HepG2 (cell line): ENCODE measurements at regions not wholly inside any gene's neighbourhood (a gene's known extent, or its start where the extent isn't known, plus 50 kb on each side); places are given as distances from the start of the nearest gene placed in this dataset.

ENCODE experiments used
- ADNP ChIP-seq: sonication (generic); formaldehyde crosslinking; IDR thresholded peaks from 2 replicates; pipeline ENCODE4 v1.4.0; 2020; ENCODE audit warnings: missing genetic modification reagents
- BATF2 ChIP-seq: sonication (generic); formaldehyde crosslinking; IDR thresholded peaks from 2 replicates; pipeline ENCODE4 v1.8.0; 2022; ENCODE audit warnings: mild to moderate bottlenecking, missing genetic modification reagents, moderate library complexity
- CHD4 ChIP-seq: fragments of 200-600 bp; sonication (generic); IDR thresholded peaks from 2 replicates; pipeline ENCODE4 v1.7.0; 2017; ENCODE audit warnings: mild to moderate bottlenecking, low read length, borderline replicate concordance
- EP300 ChIP-seq, 3 experiments: sonication (generic) in 1 of 3; formaldehyde crosslinking in 1 of 3; IDR thresholded peaks; 2 replicates each; pipeline versions ENCODE4 v1.5.1 to v1.6.1; 2011 to 2020; ENCODE audit warnings: low read depth in 2 of 3, low read length in 2 of 3, borderline replicate concordance in 1 of 3, improper control_type of control experiment in 1 of 3, mild to moderate bottlenecking in 1 of 3, missing genetic modification reagents in 1 of 3, moderate library complexity in 1 of 3
- ETV5 ChIP-seq: IDR thresholded peaks from 2 replicates; pipeline ENCODE4 v1.6.1; 2018; ENCODE audit warnings: missing biosample characterization, missing genetic modification reagents, inconsistent platforms, borderline replicate concordance
- FOXK2 ChIP-seq: fragments of 450-650 bp; IDR thresholded peaks from 2 replicates; pipeline ENCODE4 v1.6.1; 2016
- HHEX ChIP-seq: IDR thresholded peaks from 2 replicates; pipeline ENCODE4 v1.6.1; 2016; ENCODE audit warnings: control low read depth
- HNF4G ChIP-seq, 2 experiments: sonication (generic) in 1 of 2; formaldehyde crosslinking in 1 of 2; IDR thresholded peaks; 2 replicates each; pipeline versions ENCODE4 v1.4.0 to v1.6.1; 2011 to 2020; ENCODE audit warnings: borderline replicate concordance in 2 of 2, low read depth in 2 of 2, mild to moderate bottlenecking in 2 of 2, low read length in 1 of 2, missing genetic modification reagents in 1 of 2, moderate library complexity in 1 of 2
- KDM3A ChIP-seq: IDR thresholded peaks from 2 replicates; pipeline ENCODE4 v1.6.1; 2018; ENCODE audit warnings: low read depth, missing compliant biosample characterization
- MED13 ChIP-seq: sonication (generic); formaldehyde crosslinking; IDR thresholded peaks from 2 replicates; pipeline ENCODE4 v1.5.0; 2020; ENCODE audit warnings: missing genetic modification reagents
- PATZ1 ChIP-seq: sonication (generic); formaldehyde crosslinking; IDR thresholded peaks from 2 replicates; pipeline ENCODE4 v1.4.0; 2020; ENCODE audit warnings: missing genetic modification reagents
- PHF8 ChIP-seq: sonication (generic); formaldehyde crosslinking; IDR thresholded peaks from 2 replicates; pipeline ENCODE4 v1.5.0; 2020; ENCODE audit warnings: missing genetic modification reagents
- SMC3 ChIP-seq: IDR thresholded peaks from 2 replicates; pipeline ENCODE4 v1.6.1; 2011; ENCODE audit warnings: low read length, improper control_type of control experiment
- SOX13 ChIP-seq, 3 experiments: fragments of 450-650 bp in 1 of 3; sonication (generic) in 1 of 3; formaldehyde crosslinking in 1 of 3; IDR thresholded peaks in 2 of 3; conservative IDR thresholded peaks in 1 of 3; 2 replicates each; pipeline versions ENCODE4 v1.5.0 to v1.6.1; 2016 to 2020; ENCODE audit warnings: antibody characterized with exemption in 1 of 3, mild to moderate bottlenecking in 1 of 3, missing compliant biosample characterization in 1 of 3, missing genetic modification reagents in 1 of 3, moderate library complexity in 1 of 3
- TAF15 ChIP-seq: fragments of 200-400 bp; formaldehyde crosslinking; IDR thresholded peaks from one replicate; pipeline ENCODE4 v1.6.1; 2018; ENCODE audit warnings: mild to moderate bottlenecking, low read depth, low read length; ENCODE audit not compliant: poor library complexity, severe bottlenecking
- ZNF484 ChIP-seq: sonication (generic); formaldehyde crosslinking; IDR thresholded peaks from 2 replicates; pipeline ENCODE4 v1.5.1; 2020; ENCODE audit warnings: mild to moderate bottlenecking, low read depth, missing genetic modification reagents, borderline replicate concordance
- ZNF687 ChIP-seq: sonication (generic); formaldehyde crosslinking; IDR thresholded peaks from 2 replicates; pipeline ENCODE4 v1.5.1; 2020; ENCODE audit warnings: mild to moderate bottlenecking, missing genetic modification reagents, moderate library complexity
- ZNF800 ChIP-seq: sonication (generic); formaldehyde crosslinking; IDR thresholded peaks from 2 replicates; pipeline ENCODE4 v1.4.0; 2020; ENCODE audit warnings: missing genetic modification reagents

- TF ChIP-seq PATZ1 (CRISPR knock-in tag) = no peak
- TF ChIP-seq ZNF687 (CRISPR knock-in tag) = peak; percentile 62
- peak; percentile 91 for TF ChIP-seq ZNF800 (CRISPR knock-in tag)
- 0 out of 2 replicates have a peak, but pooled peaks have one; percentile 12 for TF ChIP-seq ETV5 (CRISPR knock-in tag)
- TF ChIP-seq CHD4 = no peak
- TF ChIP-seq PHF8 (CRISPR knock-in tag) = no peak
- TF ChIP-seq SOX13 (IDR thresholded peaks at IDR 0.05) = 0 out of 2 replicates have a peak, but pooled peaks have one; percentile 32
- TF ChIP-seq SOX13 (CRISPR knock-in tag; conservative IDR thresholded peaks at IDR 0.05 in 1 of 2, IDR thresholded peaks at IDR 0.05 in 1 of 2) = peak in 1 of 2 experiments; percentile 14; a peak in 1 of 4 replicates
- TF ChIP-seq ZNF484 (CRISPR knock-in tag) = no peak
- TF ChIP-seq BATF2 (CRISPR knock-in tag) = no peak
- TF ChIP-seq FOXK2 = no peak
- TF ChIP-seq ADNP (CRISPR knock-in tag) = 0 out of 2 replicates have a peak, but pooled peaks have one; percentile 15
- TF ChIP-seq SMC3 = no peak
- TF ChIP-seq EP300 (IDR thresholded peaks at IDR 0.05; ENCODE audit: low read depth in 2 of 2, low read length in 2 of 2) = no peak
- TF ChIP-seq EP300 (CRISPR knock-in tag; IDR thresholded peaks at IDR 0.05; ENCODE audit: borderline replicate concordance) = no peak
- no peak for TF ChIP-seq HHEX (CRISPR knock-in tag)
- no peak for TF ChIP-seq HNF4G (IDR thresholded peaks at IDR 0.05; ENCODE audit: borderline replicate concordance, low read depth, low read length)
- TF ChIP-seq HNF4G (CRISPR knock-in tag; IDR thresholded peaks at IDR 0.05; ENCODE audit: borderline replicate concordance, low read depth) = no peak
- TF ChIP-seq TAF15 = no peak
- TF ChIP-seq MED13 = no peak
- 0 out of 2 replicates have a peak, but pooled peaks have one; percentile 4 for TF ChIP-seq KDM3A (CRISPR knock-in tag)
These were observed 148.3 kb downstream of the GPX5 start (continued) for GRCh38 chr6:28673787-28674671.
